HepG2 (cell line): ENCODE measurements at regions not wholly inside any gene's neighbourhood (a gene's known extent, or its start where the extent isn't known, plus 50 kb on each side); places are given as distances from the start of the nearest gene placed in this dataset.

ENCODE experiments used
- ATAC-seq: fragments of 200-7000 bp; cut with Tn5 transposase; 3 replicates; pipeline ENCODE4 v1.9.1; 2020; ENCODE audit warnings: mild to moderate bottlenecking, moderate library complexity
- BruUV-seq: library from RNA; stranded (reverse); fragments of 400-500 nt; replicated peaks from 2 replicates; lab custom pipeline; 2021; lab: Mats Ljungman, UMichigan
- CTCF ChIA-PET: fragments of 300-600 bp; formaldehyde crosslinking; extraction: SDS; loops from one replicate; lab custom pipeline; 2021; ENCODE audit warnings: low total read pairs, inconsistent platforms, low intra/inter-chr PET ratio; lab: Yijun Ruan, JAX
- POLR2A ChIA-PET: fragments of 350-600 bp; sonication (Branson Sonifier 250); formaldehyde crosslinking; loops from one replicate; lab custom pipeline; 2020; ENCODE audit warnings: antibody characterized with exemption, inconsistent platforms; lab: Yijun Ruan, JAX
- DNase-seq: peaks from one replicate; pipeline ENCODE4 v3.0.0-alpha.2; 2015; ENCODE audit warnings: low spot score
- FAIRE-seq: peaks from 3 replicates; lab custom pipeline; 2011; peaks lifted over from hg19 to GRCh38; lab: Jason Lieb, UNC
- H2AFZ ChIP-seq: one replicate; pipeline ENCODE4 v1.6.1; 2011; ENCODE audit warnings: low read length, inconsistent platforms
- H3K27ac ChIP-seq: fragments of 300-600 bp; 3 replicates; pipeline ENCODE4 v1.8.0; 2011; ENCODE audit warnings: mixed run types, mild to moderate bottlenecking, mixed read lengths, low read length, inconsistent platforms; ENCODE audit not compliant: insufficient read depth; ENCODE audit errors: extremely low read length
- H3K27me3 ChIP-seq, 2 experiments: fragments of 200-600 bp in 1 of 2; 2 replicates in 1 of 2; 3 replicates in 1 of 2; pipeline versions ENCODE4 v1.6.0 to v1.8.0; 2011; ENCODE audit warnings: low read length in 2 of 2, mild to moderate bottlenecking in 2 of 2, moderate library complexity in 2 of 2, inconsistent platforms in 1 of 2; ENCODE audit not compliant: insufficient read depth in 2 of 2, control insufficient read depth in 1 of 2
- H3K36me3 ChIP-seq, 2 experiments: fragments of 200-600 bp in 1 of 2; replicated peaks in 1 of 2; 2 replicates in 1 of 2; 3 replicates in 1 of 2; pipeline versions ENCODE4 v1.5.1 to v1.8.0; 2011; ENCODE audit warnings: low read length in 2 of 2, inconsistent platforms in 1 of 2; ENCODE audit not compliant: insufficient read depth in 2 of 2, control insufficient read depth in 1 of 2
- H3K4me1 ChIP-seq: 2 replicates; pipeline ENCODE4 v1.5.1; 2012; ENCODE audit warnings: low read length, inconsistent platforms; ENCODE audit not compliant: insufficient read depth
- H3K4me2 ChIP-seq: 2 replicates; pipeline ENCODE4 v1.6.0; 2011; ENCODE audit warnings: low read depth, low read length, inconsistent platforms
- H3K4me3 ChIP-seq, 3 experiments: fragments of 200-600 bp in 1 of 3; sonication (generic), shearing (Covaris generic) in 1 of 3; replicated peaks in 1 of 3; 2 replicates each; pipeline ENCODE4 v1.5.1; 2011 to 2016; ENCODE audit warnings: low read length in 3 of 3, inconsistent platforms in 2 of 3, low read depth in 2 of 3, mild to moderate bottlenecking in 2 of 3, control low read depth in 1 of 3, mixed read lengths in 1 of 3; ENCODE audit not compliant: insufficient read depth in 1 of 3
- H3K79me2 ChIP-seq: one replicate; pipeline ENCODE4 v1.6.1; 2011; ENCODE audit warnings: low read length, inconsistent platforms; ENCODE audit not compliant: insufficient read depth
- H3K9ac ChIP-seq: 2 replicates; pipeline ENCODE4 v1.6.0; 2011; ENCODE audit warnings: mild to moderate bottlenecking, low read depth, low read length, inconsistent platforms; ENCODE audit not compliant: insufficient read depth
- H3K9me3 ChIP-seq: 2 replicates; pipeline ENCODE4 v1.5.1; 2012; ENCODE audit warnings: mild to moderate bottlenecking, low read length
- H4K20me1 ChIP-seq: 2 replicates; pipeline ENCODE4 v1.6.0; 2011; ENCODE audit warnings: inconsistent platforms, mild to moderate bottlenecking, low read length, moderate library complexity; ENCODE audit not compliant: insufficient read depth
- BRF2 ChIP-seq: sonication (generic); formaldehyde crosslinking; IDR thresholded peaks from 2 replicates; pipeline ENCODE4 v1.8.1; 2022; ENCODE audit warnings: mild to moderate bottlenecking, missing genetic modification reagents
- CREBL2 ChIP-seq: sonication (generic); formaldehyde crosslinking; IDR thresholded peaks from 2 replicates; pipeline ENCODE4 v1.8.1; 2023; ENCODE audit warnings: missing genetic modification reagents, mild to moderate bottlenecking, borderline replicate concordance
- EEA1 ChIP-seq: sonication (generic); formaldehyde crosslinking; IDR thresholded peaks from 2 replicates; pipeline ENCODE4 v1.5.1; 2020; ENCODE audit warnings: mild to moderate bottlenecking, missing genetic modification reagents, borderline replicate concordance
- GATAD1 ChIP-seq: IDR thresholded peaks from 2 replicates; pipeline ENCODE4 v1.6.1; 2016; ENCODE audit warnings: missing genetic modification reagents, missing compliant biosample characterization
- KAT8 ChIP-seq: IDR thresholded peaks from 2 replicates; pipeline ENCODE4 v1.6.1; 2016; ENCODE audit warnings: missing genetic modification reagents, missing compliant biosample characterization
- MTA3 ChIP-seq: sonication (generic); formaldehyde crosslinking; IDR thresholded peaks from 2 replicates; pipeline ENCODE4 v1.4.0; 2020; ENCODE audit warnings: missing genetic modification reagents
- NCOA1 ChIP-seq: sonication (generic); formaldehyde crosslinking; IDR thresholded peaks from 2 replicates; pipeline ENCODE4 v1.9.0; 2021; ENCODE audit warnings: missing genetic modification reagents
- NCOA5 ChIP-seq: sonication (generic); formaldehyde crosslinking; IDR thresholded peaks from 2 replicates; pipeline ENCODE4 v1.4.0; 2020; ENCODE audit warnings: missing genetic modification reagents
- NCOR1 ChIP-seq: fragments of 200-600 bp; sonication (generic); IDR thresholded peaks from 2 replicates; pipeline ENCODE4 v1.7.0; 2017; ENCODE audit warnings: antibody characterized with exemption, low read length, borderline replicate concordance
- RBAK ChIP-seq: sonication (generic); formaldehyde crosslinking; IDR thresholded peaks from 2 replicates; pipeline ENCODE4 v1.5.1; 2020; ENCODE audit warnings: mild to moderate bottlenecking, missing genetic modification reagents
- SSRP1 ChIP-seq: IDR thresholded peaks from 2 replicates; pipeline ENCODE4 v1.6.1; 2016; ENCODE audit warnings: control low read depth
- ZKSCAN5 ChIP-seq: sonication (generic); formaldehyde crosslinking; IDR thresholded peaks from 2 replicates; pipeline ENCODE4 v1.5.1; 2020; ENCODE audit warnings: mild to moderate bottlenecking, missing genetic modification reagents
- ZNF180 ChIP-seq: sonication (generic); formaldehyde crosslinking; IDR thresholded peaks from 2 replicates; pipeline ENCODE4 v1.4.0; 2020; ENCODE audit warnings: low read depth, missing genetic modification reagents, borderline replicate concordance
- WGBS: methylation state at CpG from one replicate; pipeline ENCODE4 v1.1.6; 2017; ENCODE audit warnings: low lambda C conversion rate; 5-methylcytosine and 5-hydroxymethylcytosine counted together
- in situ Hi-C: cut with HindIII; loops from 2 replicates; pipeline ENCODE4 v1.10.0; 2017; ENCODE audit warnings: low pct_unique_long_range_greater_than_20kb; ENCODE audit not compliant: extremely low pct_ligation_motif_present
- intact Hi-C: fragments of 100-400 bp; cut with micrococcal nuclease; formaldehyde crosslinking; loops from one replicate; pipeline ENCODE4 v1.10.0; 2022; ENCODE audit not compliant: unreplicated experiment
- TF ChIP-seq, protein P1 (sequence below): sonication (generic); formaldehyde crosslinking; IDR thresholded peaks from 2 replicates; pipeline ENCODE4 v1.4.0; 2020; ENCODE audit warnings: missing genetic modification reagents, mild to moderate bottlenecking, borderline replicate concordance
- TF ChIP-seq, protein P2 (sequence below): sonication (generic); formaldehyde crosslinking; IDR thresholded peaks from 2 replicates; pipeline ENCODE4 v1.5.0; 2020; ENCODE audit warnings: missing genetic modification reagents

GRCh38 chr3:35519936-35520335 is 119.4 kb upstream of the ARPP21 start:
- in situ Hi-C loops: no loop called here
- intact Hi-C loops: no loop called here
- no peak for ATAC-seq

GRCh38 chr3:35521196-35521595 is 118.1 kb upstream of the ARPP21 start:
- WGBS: 38% methylated on average over 3 of the region's 3 CpGs
- Histone ChIP-seq H2AFZ (no peak overlapping the region), H3K4me2 (no peak overlapping the region), H3K79me2 (no peaks in the 10 kb centered on the region), H3K9ac (no peak overlapping the region), H3K4me3 (no peak overlapping the region), H4K20me1 (no peaks in the 10 kb centered on the region), H3K4me1 (peaks cover 11% of the 10 kb centered on the region), H3K36me3 (no peaks in the 10 kb centered on the region), H3K27me3 (no peaks in the 10 kb centered on the region; a peak in 1 of 5 replicates), H3K9me3 (no peaks in the 10 kb centered on the region), H3K27ac (no peak overlapping the region)
- no peak for DNase-seq
- intact Hi-C loops: no loop called here
- no peak for ATAC-seq
- no peak for FAIRE-seq
- in situ Hi-C loops: no loop called here
- BruUV-seq: no TSS peak
- POLR2A ChIA-PET: no interaction called here
- no peak for TF ChIP-seq MTA3
- no peak for TF ChIP-seq NCOA5 (CRISPR knock-in tag)
- no peak for TF ChIP-seq CREBL2 (CRISPR knock-in tag)
- TF ChIP-seq RBAK (CRISPR knock-in tag): no peak
- TF ChIP-seq, protein P1, sequence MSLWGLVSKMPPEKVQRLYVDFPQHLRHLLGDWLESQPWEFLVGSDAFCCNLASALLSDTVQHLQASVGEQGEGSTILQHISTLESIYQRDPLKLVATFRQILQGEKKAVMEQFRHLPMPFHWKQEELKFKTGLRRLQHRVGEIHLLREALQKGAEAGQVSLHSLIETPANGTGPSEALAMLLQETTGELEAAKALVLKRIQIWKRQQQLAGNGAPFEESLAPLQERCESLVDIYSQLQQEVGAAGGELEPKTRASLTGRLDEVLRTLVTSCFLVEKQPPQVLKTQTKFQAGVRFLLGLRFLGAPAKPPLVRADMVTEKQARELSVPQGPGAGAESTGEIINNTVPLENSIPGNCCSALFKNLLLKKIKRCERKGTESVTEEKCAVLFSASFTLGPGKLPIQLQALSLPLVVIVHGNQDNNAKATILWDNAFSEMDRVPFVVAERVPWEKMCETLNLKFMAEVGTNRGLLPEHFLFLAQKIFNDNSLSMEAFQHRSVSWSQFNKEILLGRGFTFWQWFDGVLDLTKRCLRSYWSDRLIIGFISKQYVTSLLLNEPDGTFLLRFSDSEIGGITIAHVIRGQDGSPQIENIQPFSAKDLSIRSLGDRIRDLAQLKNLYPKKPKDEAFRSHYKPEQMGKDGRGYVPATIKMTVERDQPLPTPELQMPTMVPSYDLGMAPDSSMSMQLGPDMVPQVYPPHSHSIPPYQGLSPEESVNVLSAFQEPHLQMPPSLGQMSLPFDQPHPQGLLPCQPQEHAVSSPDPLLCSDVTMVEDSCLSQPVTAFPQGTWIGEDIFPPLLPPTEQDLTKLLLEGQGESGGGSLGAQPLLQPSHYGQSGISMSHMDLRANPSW (CRISPR knock-in tag): no peak
- CTCF ChIA-PET: no interaction called here

More at GRCh38 chr3:35519936-35520335, 119.4 kb upstream of the ARPP21 start:
- H3K4me2 ChIP-seq: no peak overlapping the region
- no peak overlapping the region for H3K4me3 ChIP-seq
- H2AFZ ChIP-seq: no peak overlapping the region
- H4K20me1 ChIP-seq: no peaks in the 10 kb centered on the region
- BruUV-seq: no TSS peak
- H3K79me2 ChIP-seq: no peaks in the 10 kb centered on the region
- no peaks in the 10 kb centered on the region for H3K36me3 ChIP-seq
- TF ChIP-seq ZKSCAN5 (no peak), KAT8 (CRISPR knock-in tag) (no peak), GATAD1 (CRISPR knock-in tag) (no peak), EEA1 (no peak), SSRP1 (no peak), NCOA1 (CRISPR knock-in tag) (no peak), ZNF180 (CRISPR knock-in tag) (no peak), BRF2 (CRISPR knock-in tag) (no peak), NCOR1 (no peak)
- TF ChIP-seq, protein P2, sequence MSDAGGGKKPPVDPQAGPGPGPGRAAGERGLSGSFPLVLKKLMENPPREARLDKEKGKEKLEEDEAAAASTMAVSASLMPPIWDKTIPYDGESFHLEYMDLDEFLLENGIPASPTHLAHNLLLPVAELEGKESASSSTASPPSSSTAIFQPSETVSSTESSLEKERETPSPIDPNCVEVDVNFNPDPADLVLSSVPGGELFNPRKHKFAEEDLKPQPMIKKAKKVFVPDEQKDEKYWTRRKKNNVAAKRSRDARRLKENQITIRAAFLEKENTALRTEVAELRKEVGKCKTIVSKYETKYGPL (CRISPR knock-in tag): no peak
- FAIRE-seq (no peak), DNase-seq (no peak)
- CTCF ChIA-PET: no interaction called here
- no peaks in the 10 kb centered on the region for H3K9me3 ChIP-seq
- no peak overlapping the region for H3K9ac ChIP-seq
- no peaks in the 10 kb centered on the region; a peak in 1 of 5 replicates for H3K27me3 ChIP-seq
- no peak overlapping the region for H3K27ac ChIP-seq
- peaks cover 9% of the 10 kb centered on the region for H3K4me1 ChIP-seq
- POLR2A ChIA-PET: no interaction called here
